GM23338 (cell line): ENCODE measurements at regions not wholly inside any gene's neighbourhood (a gene's known extent, or its start where the extent isn't known, plus 50 kb on each side); places are given as distances from the start of the nearest gene placed in this dataset.

Experiments used
- CREB1 ChIP-seq: fragments of 250-450 bp; sonication (Bioruptor Pico); IDR thresholded peaks from 2 replicates; pipeline ENCODE4 v1.5.0; 2020; ENCODE audit warnings: low read depth, mild to moderate bottlenecking, moderate library complexity
- CTCF ChIP-seq, 2 experiments: fragments of 200-600 bp in 1 of 2; sonication (generic) in 1 of 2; conservative IDR thresholded peaks; 2 replicates each; pipeline versions ENCODE4 v1.5.1 to v1.6.1; 2016 to 2017; ENCODE audit warnings: antibody characterized with exemption in 2 of 2, low read depth in 2 of 2, mild to moderate bottlenecking in 2 of 2, moderate library complexity in 1 of 2
- ETS1 ChIP-seq: IDR thresholded peaks from 2 replicates; pipeline ENCODE4 v1.6.1; 2016; ENCODE audit warnings: antibody characterized with exemption
- EZH2 ChIP-seq: fragments of 200-600 bp; sonication (generic); IDR thresholded peaks from one replicate; pipeline ENCODE4 v1.8.0; 2017; ENCODE audit warnings: antibody characterized with exemption, mild to moderate bottlenecking, low read depth; ENCODE audit not compliant: unreplicated experiment
- EZH2phosphoT487 ChIP-seq: fragments of 200-600 bp; sonication (generic); IDR thresholded peaks from one replicate; pipeline ENCODE4 v1.8.1; 2018; ENCODE audit warnings: antibody characterized with exemption; ENCODE audit not compliant: unreplicated experiment
- JUNB ChIP-seq: IDR thresholded peaks from one replicate; pipeline ENCODE4 v1.6.1; 2016; ENCODE audit warnings: antibody characterized with exemption; ENCODE audit not compliant: unreplicated experiment
- NANOG ChIP-seq: IDR thresholded peaks from 2 replicates; pipeline ENCODE4 v1.6.1; 2016; ENCODE audit warnings: antibody characterized with exemption, borderline replicate concordance
- POLR2AphosphoS5 ChIP-seq: IDR thresholded peaks from 2 replicates; pipeline ENCODE4 v1.6.1; 2016; ENCODE audit warnings: antibody characterized with exemption, low read depth
- STAT1 ChIP-seq: IDR thresholded peaks from one replicate; pipeline ENCODE4 v1.6.1; 2016; ENCODE audit warnings: antibody characterized with exemption; ENCODE audit not compliant: unreplicated experiment
- ZNF114 ChIP-seq: fragments of 250-450 bp; sonication (Bioruptor Pico); IDR thresholded peaks from 2 replicates; pipeline ENCODE4 v1.5.0; 2020; ENCODE audit warnings: mild to moderate bottlenecking, moderate library complexity
- ZNF331 ChIP-seq: fragments of 250-450 bp; sonication (Bioruptor Pico); IDR thresholded peaks from 2 replicates; pipeline ENCODE4 v1.5.0; 2020; ENCODE audit warnings: low read depth, mild to moderate bottlenecking, moderate library complexity
- ZNF462 ChIP-seq: fragments of 250-450 bp; sonication (Bioruptor Pico); IDR thresholded peaks from 2 replicates; pipeline ENCODE4 v1.5.0; 2020; ENCODE audit warnings: mild to moderate bottlenecking, moderate library complexity
- TF ChIP-seq, protein P1 (sequence below): IDR thresholded peaks from one replicate; pipeline ENCODE4 v1.6.1; 2018; ENCODE audit warnings: antibody characterized with exemption; ENCODE audit not compliant: unreplicated experiment

DNA sequence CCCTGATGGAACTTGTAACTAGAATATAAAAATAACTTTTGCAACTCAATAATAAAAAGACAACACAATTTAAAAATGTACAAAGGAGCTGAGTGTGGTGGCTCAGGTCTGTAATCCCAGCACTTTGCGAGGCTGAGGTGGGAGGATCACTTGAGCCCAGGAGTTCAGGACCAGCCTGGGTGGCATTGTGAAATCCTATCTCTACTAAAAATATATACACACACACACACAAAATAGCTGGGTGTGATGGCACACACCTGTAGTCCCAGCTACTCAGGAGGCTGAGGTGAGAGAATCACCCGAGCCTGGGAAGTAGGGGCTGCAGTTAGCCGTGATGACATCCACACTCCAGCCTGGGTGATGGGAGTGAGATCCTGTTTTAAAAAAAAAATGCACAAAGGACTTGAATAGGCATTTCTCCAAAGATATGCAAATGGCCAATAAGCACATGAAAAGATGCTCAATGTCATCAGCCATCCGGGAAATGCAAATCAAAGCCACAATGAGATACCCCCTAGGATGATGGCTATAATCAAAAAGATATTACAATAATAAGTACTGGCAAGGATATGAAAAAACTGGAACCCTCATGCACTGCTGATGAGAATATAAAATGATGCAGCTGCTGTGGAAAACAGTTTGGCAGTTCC is 59.8 kb upstream of the SEPTIN5 start:
- TF ChIP-seq CTCF (conservative IDR thresholded peaks at IDR 0.05; ENCODE audit: low read depth in 2 of 2) (no peak), JUNB (no peak), EZH2 (no peak), EZH2phosphoT487 (no peak), POLR2AphosphoS5 (no peak), CREB1 (CRISPR knock-in tag) (no peak), ETS1 (no peak), STAT1 (no peak), ZNF114 (no peak), NANOG (no peak), ZNF462 (CRISPR knock-in tag) (no peak), ZNF331 (no peak)
- TF ChIP-seq, protein P1, sequence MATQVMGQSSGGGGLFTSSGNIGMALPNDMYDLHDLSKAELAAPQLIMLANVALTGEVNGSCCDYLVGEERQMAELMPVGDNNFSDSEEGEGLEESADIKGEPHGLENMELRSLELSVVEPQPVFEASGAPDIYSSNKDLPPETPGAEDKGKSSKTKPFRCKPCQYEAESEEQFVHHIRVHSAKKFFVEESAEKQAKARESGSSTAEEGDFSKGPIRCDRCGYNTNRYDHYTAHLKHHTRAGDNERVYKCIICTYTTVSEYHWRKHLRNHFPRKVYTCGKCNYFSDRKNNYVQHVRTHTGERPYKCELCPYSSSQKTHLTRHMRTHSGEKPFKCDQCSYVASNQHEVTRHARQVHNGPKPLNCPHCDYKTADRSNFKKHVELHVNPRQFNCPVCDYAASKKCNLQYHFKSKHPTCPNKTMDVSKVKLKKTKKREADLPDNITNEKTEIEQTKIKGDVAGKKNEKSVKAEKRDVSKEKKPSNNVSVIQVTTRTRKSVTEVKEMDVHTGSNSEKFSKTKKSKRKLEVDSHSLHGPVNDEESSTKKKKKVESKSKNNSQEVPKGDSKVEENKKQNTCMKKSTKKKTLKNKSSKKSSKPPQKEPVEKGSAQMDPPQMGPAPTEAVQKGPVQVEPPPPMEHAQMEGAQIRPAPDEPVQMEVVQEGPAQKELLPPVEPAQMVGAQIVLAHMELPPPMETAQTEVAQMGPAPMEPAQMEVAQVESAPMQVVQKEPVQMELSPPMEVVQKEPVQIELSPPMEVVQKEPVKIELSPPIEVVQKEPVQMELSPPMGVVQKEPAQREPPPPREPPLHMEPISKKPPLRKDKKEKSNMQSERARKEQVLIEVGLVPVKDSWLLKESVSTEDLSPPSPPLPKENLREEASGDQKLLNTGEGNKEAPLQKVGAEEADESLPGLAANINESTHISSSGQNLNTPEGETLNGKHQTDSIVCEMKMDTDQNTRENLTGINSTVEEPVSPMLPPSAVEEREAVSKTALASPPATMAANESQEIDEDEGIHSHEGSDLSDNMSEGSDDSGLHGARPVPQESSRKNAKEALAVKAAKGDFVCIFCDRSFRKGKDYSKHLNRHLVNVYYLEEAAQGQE, result no peak
